ENCODE measurements at regions not wholly inside any gene's neighbourhood (a gene's known extent, or its start where the extent isn't known, plus 50 kb on each side); places are given as distances from the start of the nearest gene placed in this dataset.

GRCh38 chr9:89808756-89809181 is 204.0 kb downstream of the GADD45G start:
- DNase-seq (ENCODE audit: low spot score): no peak

GRCh38 chr9:89810431-89810830 is 205.6 kb downstream of the GADD45G start:
- DNase-seq (ENCODE audit: low spot score): no peak

GRCh38 chr9:89811356-89811755 is 206.5 kb downstream of the GADD45G start:
- DNase-seq (ENCODE audit: low spot score): no peak

GRCh38 chr9:89811886-89812450 is 207.2 kb downstream of the GADD45G start:
- DNase-seq (ENCODE audit: low spot score): no peak

GRCh38 chr9:89812556-89813181 is 207.9 kb downstream of the GADD45G start:
- no peak for DNase-seq (ENCODE audit: low spot score)

GRCh38 chr9:89813482-89813881 is 208.7 kb downstream of the GADD45G start:
- no peak for DNase-seq (ENCODE audit: low spot score)

- DNase-seq (ENCODE audit: low spot score): no peak
Observed at GRCh38 chr9:89814340-89815040, 209.7 kb downstream of the GADD45G start.

GRCh38 chr9:89815061-89815902 is 210.5 kb downstream of the GADD45G start:
- no peak for DNase-seq (ENCODE audit: low spot score)

- no peak for DNase-seq (ENCODE audit: low spot score)
Observed at GRCh38 chr9:89815903-89816573, 211.2 kb downstream of the GADD45G start.

- no peak for DNase-seq (ENCODE audit: low spot score)
Observed at GRCh38 chr9:89817151-89817950, 212.5 kb downstream of the GADD45G start.

GRCh38 chr9:89820337-89820736 is 215.5 kb downstream of the GADD45G start:
- no peak for DNase-seq (ENCODE audit: low spot score)

- DNase-seq (ENCODE audit: low spot score): no peak
Observed at GRCh38 chr9:89821081-89821480, 216.3 kb downstream of the GADD45G start.

- no peak for DNase-seq (ENCODE audit: low spot score)
Observed at GRCh38 chr9:89822996-89823395, 218.2 kb downstream of the GADD45G start.

GRCh38 chr9:89825669-89826068 is 220.9 kb downstream of the GADD45G start:
- DNase-seq (ENCODE audit: low spot score): no peak

- no peak for DNase-seq (ENCODE audit: low spot score)
Observed at GRCh38 chr9:89826186-89826585, 221.4 kb downstream of the GADD45G start.

GRCh38 chr9:89829346-89829745 is 224.5 kb downstream of the GADD45G start:
- DNase-seq (ENCODE audit: low spot score): no peak

GRCh38 chr9:89835666-89836065 is 230.9 kb downstream of the GADD45G start:
- no peak for DNase-seq (ENCODE audit: low spot score)

- DNase-seq (ENCODE audit: low spot score): no peak
Observed at GRCh38 chr9:89837162-89837933, 232.5 kb downstream of the GADD45G start.

- no peak for DNase-seq (ENCODE audit: low spot score)
Observed at GRCh38 chr9:89837934-89838310, 233.1 kb downstream of the GADD45G start.

GRCh38 chr9:89838621-89839020 is 233.8 kb downstream of the GADD45G start:
- DNase-seq (ENCODE audit: low spot score): no peak

Data from left forelimb (tissue), 1 donor.